ENCODE measurements at regions not wholly inside any gene's neighbourhood (a gene's known extent, or its start where the extent isn't known, plus 50 kb on each side); places are given as distances from the start of the nearest gene placed in this dataset.

GRCh38 chr21:16421007-16421406 lies 691.2 kb downstream of the USP25 start:
- Histone ChIP-seq H3K9me3 (no peaks in the 10 kb centered on the region), H3K27ac (peak overlapping the region; percentile 89 to 95 (median 91)), H3K36me3 (no peaks in the 10 kb centered on the region), H3K4me3 (replicated peaks in 1 of 3) (peak overlapping the region in 2 of 3 donors; percentile 20 to 66), H3K4me1 (peaks cover 12 to 33% of the 10 kb centered on the region in 2 donors), H3K27me3 (no peaks in the 10 kb centered on the region)
- no peak for TF ChIP-seq POLR2A (IDR thresholded peaks at IDR 0.05)
- TF ChIP-seq, protein P1, sequence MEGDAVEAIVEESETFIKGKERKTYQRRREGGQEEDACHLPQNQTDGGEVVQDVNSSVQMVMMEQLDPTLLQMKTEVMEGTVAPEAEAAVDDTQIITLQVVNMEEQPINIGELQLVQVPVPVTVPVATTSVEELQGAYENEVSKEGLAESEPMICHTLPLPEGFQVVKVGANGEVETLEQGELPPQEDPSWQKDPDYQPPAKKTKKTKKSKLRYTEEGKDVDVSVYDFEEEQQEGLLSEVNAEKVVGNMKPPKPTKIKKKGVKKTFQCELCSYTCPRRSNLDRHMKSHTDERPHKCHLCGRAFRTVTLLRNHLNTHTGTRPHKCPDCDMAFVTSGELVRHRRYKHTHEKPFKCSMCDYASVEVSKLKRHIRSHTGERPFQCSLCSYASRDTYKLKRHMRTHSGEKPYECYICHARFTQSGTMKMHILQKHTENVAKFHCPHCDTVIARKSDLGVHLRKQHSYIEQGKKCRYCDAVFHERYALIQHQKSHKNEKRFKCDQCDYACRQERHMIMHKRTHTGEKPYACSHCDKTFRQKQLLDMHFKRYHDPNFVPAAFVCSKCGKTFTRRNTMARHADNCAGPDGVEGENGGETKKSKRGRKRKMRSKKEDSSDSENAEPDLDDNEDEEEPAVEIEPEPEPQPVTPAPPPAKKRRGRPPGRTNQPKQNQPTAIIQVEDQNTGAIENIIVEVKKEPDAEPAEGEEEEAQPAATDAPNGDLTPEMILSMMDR (IDR thresholded peaks at IDR 0.05), result no peak
- WGBS, 2 donors, result 41 to 43% methylated on average over 2 of the region's 2 CpGs
- no peak for DNase-seq
- intact Hi-C loops (cut with DNase I), result loop anchor here (10.0 kb wide), 1 partner anchor 114 kb away; no protein-coding TSS in a partner anchor

- 71 to 78% methylated on average over 3 of the region's 3 CpGs for WGBS, 2 donors
- intact Hi-C loops (cut with DNase I), result loop anchor here (10.0 kb wide), 1 partner anchor 113 kb away; no protein-coding TSS in a partner anchor
- no peak overlapping the region for H3K4me3 ChIP-seq (replicated peaks in 1 of 3)
- H3K4me1 ChIP-seq, result peaks cover 15 to 33% of the 10 kb centered on the region in 2 donors
- no peaks in the 10 kb centered on the region for H3K27me3 ChIP-seq
- no peaks in the 10 kb centered on the region for H3K36me3 ChIP-seq
- no peak for DNase-seq
- no peaks in the 10 kb centered on the region for H3K9me3 ChIP-seq
- peak overlapping the region in 2 of 3 donors; percentile 16 to 95 for H3K27ac ChIP-seq
- TF ChIP-seq, protein P1 (IDR thresholded peaks at IDR 0.05), result no peak
- no peak for TF ChIP-seq POLR2A (IDR thresholded peaks at IDR 0.05)
These were observed 692.2 kb downstream of the USP25 start for GRCh38 chr21:16421965-16422364.

GRCh38 chr21:16422702-16423101 lies 692.9 kb downstream of the USP25 start:
- no peaks in the 10 kb centered on the region for H3K27me3 ChIP-seq
- TF ChIP-seq, protein P1 (IDR thresholded peaks at IDR 0.05), result no peak
- no peak for TF ChIP-seq POLR2A (IDR thresholded peaks at IDR 0.05)
- H3K9me3 ChIP-seq, result no peaks in the 10 kb centered on the region
- H3K4me3 ChIP-seq (replicated peaks in 1 of 3), result no peak overlapping the region
- 53 to 56% methylated on average over 2 of the region's 2 CpGs for WGBS, 2 donors
- intact Hi-C loops (cut with DNase I), result loop anchor here (10.0 kb wide), 1 partner anchor 112 kb away; no protein-coding TSS in a partner anchor
- H3K27ac ChIP-seq, result peak overlapping the region; percentile 1 to 95 (median 39)
- DNase-seq, result no peak
- H3K36me3 ChIP-seq, result no peaks in the 10 kb centered on the region
- peaks cover 15 to 33% of the 10 kb centered on the region in 2 donors for H3K4me1 ChIP-seq

DNA sequence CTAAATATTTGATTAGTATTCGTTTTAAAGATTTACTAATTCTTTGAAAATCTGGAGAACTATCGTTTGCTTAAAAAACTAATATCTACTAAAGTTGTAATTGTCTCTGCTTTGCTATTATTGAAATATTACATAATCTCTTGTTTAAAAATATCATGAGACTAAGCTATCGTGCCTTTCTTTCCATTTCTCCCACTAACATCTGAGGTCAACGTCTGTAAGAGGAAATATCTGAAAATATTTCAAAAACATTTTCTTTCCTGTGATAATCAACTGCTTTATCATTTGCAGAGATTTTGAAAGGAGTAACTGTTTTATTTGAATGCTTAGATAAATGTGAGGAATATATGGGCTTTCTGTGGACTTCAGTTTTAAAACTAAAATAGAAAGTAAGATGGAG lies 694.1 kb downstream of the USP25 start:
- Histone ChIP-seq H3K4me1 (peaks cover 15 to 23% of the 10 kb centered on the region in 2 donors), H3K9me3 (no peaks in the 10 kb centered on the region), H3K4me3 (replicated peaks in 1 of 3) (peak overlapping the region in 1 of 3 donors; percentile 3), H3K36me3 (no peaks in the 10 kb centered on the region), H3K27me3 (no peaks in the 10 kb centered on the region), H3K27ac (peak overlapping the region; percentile 8 to 95 (median 33))
- 57 to 58% methylated on average over 4 of the region's 4 CpGs for WGBS, 2 donors
- no peak for TF ChIP-seq POLR2A (IDR thresholded peaks at IDR 0.05)
- TF ChIP-seq, protein P1 (IDR thresholded peaks at IDR 0.05), result no peak
- no peak for DNase-seq
- intact Hi-C loops (cut with DNase I), result loop anchor here (10.0 kb wide), 1 partner anchor 111 kb away; no protein-coding TSS in a partner anchor

DNA sequence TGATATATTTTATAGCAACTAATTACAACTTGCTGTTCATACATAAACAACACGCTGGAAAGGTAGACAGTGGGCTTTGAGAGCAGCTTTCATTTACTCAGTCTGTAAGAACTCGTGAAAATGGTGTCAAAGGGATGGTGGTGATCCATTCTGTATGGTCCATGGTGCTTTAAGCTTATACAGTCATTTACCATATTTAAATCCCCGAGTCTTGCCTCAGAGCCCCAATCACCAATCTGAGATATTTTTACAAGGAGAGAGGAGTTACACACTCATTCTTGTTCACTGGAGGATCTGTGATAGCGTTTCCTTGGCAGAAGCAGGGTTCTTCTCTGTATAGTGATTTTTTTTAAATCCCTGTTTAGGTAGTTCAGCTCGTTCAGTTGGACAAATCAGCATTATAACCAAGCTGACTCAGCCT lies 694.6 kb downstream of the USP25 start:
- 18 to 22% methylated on average over 5 of the region's 5 CpGs for WGBS, 2 donors
- intact Hi-C loops (cut with DNase I), result loop anchor here (10.0 kb wide), 1 partner anchor 110 kb away; no protein-coding TSS in a partner anchor
- H3K27ac ChIP-seq, result peak overlapping the region; percentile 8 to 95 (median 33)
- H3K4me1 ChIP-seq, result peaks cover 15 to 23% of the 10 kb centered on the region in 2 donors
- H3K27me3 ChIP-seq, result no peaks in the 10 kb centered on the region
- peak overlapping the region in 1 of 3 donors; percentile 3 for H3K4me3 ChIP-seq (replicated peaks in 1 of 3)
- no peaks in the 10 kb centered on the region for H3K36me3 ChIP-seq
- TF ChIP-seq, protein P1 (IDR thresholded peaks at IDR 0.05), result no peak
- TF ChIP-seq POLR2A (IDR thresholded peaks at IDR 0.05), result no peak
- H3K9me3 ChIP-seq, result no peaks in the 10 kb centered on the region
- DNase-seq, result no peak
